Osteoblast (primary cell): ENCODE measurements at regions not wholly inside any gene's neighbourhood (a gene's known extent, or its start where the extent isn't known, plus 50 kb on each side); places are given as distances from the start of the nearest gene placed in this dataset.
A peak's percentile ranks its signal among the peaks of the same experiment; 100 is the strongest.

Experiments used
- DNase-seq: peaks from one replicate; pipeline ENCODE4 v3.0.0; 2011; ENCODE audit warnings: low spot score, mixed read lengths; ENCODE audit not compliant: insufficient read length; ENCODE audit errors: missing footprints
- H2AFZ ChIP-seq: 2 replicates; pipeline ENCODE4 v1.6.0; 2011; ENCODE audit warnings: mild to moderate bottlenecking, low read length
- H3K27ac ChIP-seq: 2 replicates; pipeline ENCODE4 v1.5.1; 2011; ENCODE audit warnings: mild to moderate bottlenecking, low read depth, low read length, moderate library complexity
- H3K27me3 ChIP-seq: 2 replicates; pipeline ENCODE4 v1.6.0; 2012; ENCODE audit warnings: mild to moderate bottlenecking, control low read depth, inconsistent platforms, low read length, moderate library complexity; ENCODE audit not compliant: insufficient read depth
- H3K36me3 ChIP-seq: 2 replicates; pipeline ENCODE4 v1.5.1; 2011; ENCODE audit warnings: mild to moderate bottlenecking, low read length, control low read depth, moderate library complexity; ENCODE audit not compliant: insufficient read depth
- H3K4me1 ChIP-seq: 2 replicates; pipeline ENCODE4 v1.5.1; 2011; ENCODE audit warnings: mild to moderate bottlenecking, low read length, control low read depth, moderate library complexity; ENCODE audit not compliant: insufficient read depth
- H3K4me2 ChIP-seq: 2 replicates; pipeline ENCODE4 v1.6.0; 2011; ENCODE audit warnings: mild to moderate bottlenecking, low read length; ENCODE audit not compliant: insufficient read depth
- H3K4me3 ChIP-seq: fragments of 200-600 bp; sonication (generic); 3 replicates; pipeline ENCODE4 v1.5.1; 2012; ENCODE audit warnings: mild to moderate bottlenecking, low read length, inconsistent platforms; ENCODE audit not compliant: insufficient read depth
- H3K79me2 ChIP-seq: 2 replicates; pipeline ENCODE4 v1.6.0; 2012; ENCODE audit warnings: mild to moderate bottlenecking, low read length, control low read depth, inconsistent platforms; ENCODE audit not compliant: insufficient read depth
- H3K9me3 ChIP-seq: 2 replicates; pipeline ENCODE4 v1.5.1; 2011; ENCODE audit warnings: low read depth, low read length, control low read depth
- H4K20me1 ChIP-seq: 2 replicates; pipeline ENCODE4 v1.6.0; 2012; ENCODE audit warnings: mild to moderate bottlenecking, low read length, control low read depth; ENCODE audit not compliant: insufficient read depth
- CTCF ChIP-seq: IDR thresholded peaks from 2 replicates; pipeline ENCODE4 v1.5.1; 2011; ENCODE audit warnings: mild to moderate bottlenecking, low read depth, low read length, moderate library complexity; ENCODE audit errors: extremely low read depth

GRCh38 chr10:120396228-120396627, 60.8 kb upstream of the PLPP4 start:
- H3K27ac ChIP-seq, result no peak overlapping the region
- H3K27me3 ChIP-seq, result no peaks in the 10 kb centered on the region
- no peaks in the 10 kb centered on the region for H4K20me1 ChIP-seq
- no peaks in the 10 kb centered on the region for H3K36me3 ChIP-seq
- H3K4me3 ChIP-seq, result no peak overlapping the region
- H3K79me2 ChIP-seq, result no peaks in the 10 kb centered on the region
- TF ChIP-seq CTCF, result no peak
- no peak for DNase-seq
- peak overlapping the region; percentile 27 for H2AFZ ChIP-seq
- H3K9me3 ChIP-seq, result no peaks in the 10 kb centered on the region
- H3K4me1 ChIP-seq, result peaks cover 3% of the 10 kb centered on the region
- H3K4me2 ChIP-seq, result no peak overlapping the region

DNA sequence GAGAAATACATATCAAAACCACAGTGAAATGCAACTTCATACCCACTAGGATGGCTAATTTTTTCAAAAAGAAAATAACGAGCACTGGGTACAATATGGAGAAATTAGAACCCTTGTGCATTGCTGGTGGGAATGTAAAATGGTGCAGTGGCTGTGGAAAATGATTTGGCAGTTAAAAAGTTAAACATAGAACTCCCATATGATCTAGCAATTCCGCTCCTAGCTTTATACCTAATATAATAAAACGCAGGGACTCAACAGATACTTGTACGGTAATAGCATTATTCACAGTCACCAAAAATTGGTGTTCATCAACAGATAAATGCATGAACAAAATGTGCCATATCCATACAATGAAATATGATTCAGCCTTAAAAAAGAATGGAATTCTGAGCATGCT, 58.8 kb upstream of the PLPP4 start:
- Histone ChIP-seq H3K36me3 (no peaks in the 10 kb centered on the region), H2AFZ (no peak overlapping the region), H3K27ac (no peak overlapping the region), H3K4me1 (peaks cover 8% of the 10 kb centered on the region), H3K4me3 (no peak overlapping the region), H4K20me1 (no peaks in the 10 kb centered on the region), H3K9me3 (no peaks in the 10 kb centered on the region), H3K27me3 (no peaks in the 10 kb centered on the region), H3K79me2 (no peaks in the 10 kb centered on the region), H3K4me2 (no peak overlapping the region)
- no peak for DNase-seq
- TF ChIP-seq CTCF, result no peak

DNA sequence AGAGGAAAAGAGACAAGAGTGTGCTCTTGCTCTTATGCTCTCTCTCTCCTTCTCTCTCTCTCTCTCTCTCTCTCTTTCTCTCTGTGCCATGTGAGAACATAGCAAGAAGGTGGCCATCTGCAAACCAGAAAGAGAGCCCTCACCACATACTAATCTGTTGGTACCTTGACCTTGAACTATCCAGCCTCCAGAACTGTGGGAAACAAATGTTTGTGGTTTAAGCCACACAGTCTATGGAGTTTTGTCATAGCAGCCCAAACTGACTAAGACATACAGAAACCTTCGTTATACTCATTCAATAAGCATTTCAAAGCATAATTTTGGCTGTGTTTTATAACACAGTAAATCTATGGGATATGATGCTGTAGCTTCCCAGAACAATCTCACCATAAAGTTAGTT, 56.4 kb upstream of the PLPP4 start:
- Histone ChIP-seq H2AFZ (no peak overlapping the region), H3K27ac (peak overlapping the region; percentile 59)
- no peak for DNase-seq

DNA sequence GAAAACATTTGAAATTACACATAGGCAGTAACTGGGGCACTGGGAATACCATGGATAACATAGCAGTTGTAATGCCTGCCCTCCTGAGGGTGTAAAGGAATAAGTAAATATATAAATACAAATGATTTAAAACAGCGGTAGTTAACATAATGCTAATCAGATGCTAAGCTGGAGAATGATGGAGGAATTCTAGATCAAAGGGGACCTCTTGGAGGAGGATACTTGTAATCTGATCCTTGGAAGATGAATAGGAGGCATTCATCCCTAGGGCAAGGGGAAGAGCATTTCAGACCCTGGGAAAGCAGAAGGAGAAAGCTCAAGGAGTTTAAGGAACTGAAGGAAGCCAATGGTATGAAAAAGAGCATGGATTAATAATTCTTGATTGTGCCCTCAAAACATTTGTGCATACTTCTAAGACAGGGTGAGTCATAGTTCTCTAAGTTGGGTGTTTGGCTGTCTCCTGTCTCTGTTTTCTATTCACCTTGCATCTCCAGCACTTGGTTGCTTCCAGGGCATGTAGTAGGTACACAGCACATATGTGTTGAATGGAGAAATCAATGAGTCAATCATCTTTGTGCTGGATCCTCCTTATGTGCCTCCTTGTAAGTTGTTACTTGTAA, 54.8 kb upstream of the PLPP4 start:
- peak overlapping the region; percentile 30 for H3K27ac ChIP-seq
- H3K79me2 ChIP-seq, result no peaks in the 10 kb centered on the region
- H3K4me1 ChIP-seq, result peaks cover 10% of the 10 kb centered on the region
- no peaks in the 10 kb centered on the region for H3K9me3 ChIP-seq
- no peaks in the 10 kb centered on the region for H3K27me3 ChIP-seq
- TF ChIP-seq CTCF, result no peak
- H3K4me3 ChIP-seq, result no peak overlapping the region
- H2AFZ ChIP-seq, result no peak overlapping the region
- no peak overlapping the region for H3K4me2 ChIP-seq
- no peaks in the 10 kb centered on the region for H3K36me3 ChIP-seq
- no peaks in the 10 kb centered on the region for H4K20me1 ChIP-seq
- no peak for DNase-seq

More for the DNA sequence above, 56.4 kb upstream of the PLPP4 start:
- Histone ChIP-seq H3K9me3 (no peaks in the 10 kb centered on the region), H4K20me1 (no peaks in the 10 kb centered on the region), H3K4me3 (no peak overlapping the region), H3K36me3 (no peaks in the 10 kb centered on the region), H3K4me2 (no peak overlapping the region), H3K27me3 (no peaks in the 10 kb centered on the region), H3K4me1 (peaks cover 10% of the 10 kb centered on the region), H3K79me2 (no peaks in the 10 kb centered on the region)
- TF ChIP-seq CTCF, result no peak
